Amygdala (tissue), 56 donors: ENCODE measurements at regions not wholly inside any gene's neighbourhood (a gene's known extent, or its start where the extent isn't known, plus 50 kb on each side); places are given as distances from the start of the nearest gene placed in this dataset.

Experiments
- DNase-seq, 56 donors: peaks; one replicate each; lab custom pipeline; 2025; lab: John Stamatoyannopoulos, UW

DNA sequence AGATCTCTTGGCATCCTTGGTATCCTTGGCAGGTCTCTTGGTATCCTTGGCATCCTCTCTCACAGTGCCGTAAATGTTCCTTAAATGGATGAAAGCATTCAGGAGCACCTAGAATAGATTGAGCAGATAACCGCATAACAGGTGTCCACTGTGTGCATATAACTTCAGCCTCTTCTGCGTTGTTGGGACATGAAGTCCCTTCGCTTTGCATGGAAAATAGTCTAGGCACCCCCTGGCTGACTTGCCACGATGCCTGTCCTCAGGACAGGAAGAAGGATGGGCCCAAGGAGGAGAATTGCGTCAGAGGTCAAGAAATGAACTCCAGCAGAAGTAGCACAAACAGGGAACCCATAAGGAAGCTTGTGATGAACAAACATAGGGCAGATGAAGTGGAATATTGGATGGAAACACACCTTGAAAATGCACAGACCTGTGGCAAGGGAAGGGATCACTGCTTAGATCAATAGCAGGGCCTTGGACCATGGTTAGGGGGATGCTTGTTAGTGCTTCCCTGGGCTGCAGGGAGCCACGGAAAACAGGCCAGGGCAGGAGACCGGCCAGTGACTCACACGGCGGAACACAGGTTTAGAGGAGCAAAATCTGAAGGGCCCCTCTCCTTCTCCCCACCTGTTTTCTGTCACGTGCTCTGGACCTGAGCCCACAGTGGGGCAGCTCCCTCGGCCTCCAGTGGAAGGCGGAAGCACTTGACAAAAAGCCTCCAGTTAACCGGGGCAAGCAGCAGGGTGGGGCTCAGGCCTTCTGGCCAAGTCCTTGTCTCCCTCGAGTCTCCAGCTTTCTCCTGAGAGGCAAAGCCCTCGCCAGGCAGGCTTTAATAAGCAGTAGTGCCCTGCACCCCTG, 99.2 kb upstream of the ASAP2 start:
- no peak for DNase-seq

DNA sequence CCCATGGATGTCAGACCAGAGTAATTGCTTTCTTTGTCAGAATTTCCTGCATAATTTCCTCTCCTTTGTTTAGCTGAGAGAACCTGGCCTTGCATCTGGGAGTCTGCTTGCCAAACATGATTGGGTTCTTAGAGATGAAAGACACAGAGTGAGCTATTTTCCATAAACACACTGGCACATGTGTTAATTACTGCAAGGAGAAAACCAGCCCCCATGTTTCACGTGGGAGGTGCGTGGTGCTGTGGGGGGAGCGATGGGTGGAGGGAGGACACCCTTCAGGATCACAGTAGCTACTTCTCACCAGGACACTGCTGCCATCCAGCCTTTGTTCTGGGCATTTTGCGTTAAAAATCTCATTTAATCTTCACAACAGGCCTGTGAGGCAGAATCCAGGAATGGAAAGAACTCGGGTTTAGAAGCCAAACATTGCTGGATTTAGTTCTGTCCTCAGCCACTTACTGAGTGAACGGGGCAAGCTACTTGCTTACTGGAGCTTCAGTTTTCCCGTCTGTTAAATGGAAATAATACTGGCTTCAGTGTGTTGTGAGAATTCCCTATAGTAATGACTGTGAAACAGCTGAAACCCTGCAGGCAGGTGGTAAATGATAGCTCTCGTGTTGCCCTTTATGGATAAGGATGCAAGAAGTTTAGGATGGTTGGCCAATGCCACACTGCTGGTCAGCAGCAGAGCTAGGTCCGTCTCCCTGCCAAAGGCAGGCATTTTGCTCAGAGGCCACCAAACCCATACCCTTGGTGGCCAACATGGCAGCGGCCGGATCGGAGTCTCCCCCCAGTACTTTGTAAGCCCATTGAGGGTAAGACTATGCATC, 100.1 kb upstream of the ASAP2 start:
- peak in 1 of 56 donors; percentile 13 for DNase-seq

DNA sequence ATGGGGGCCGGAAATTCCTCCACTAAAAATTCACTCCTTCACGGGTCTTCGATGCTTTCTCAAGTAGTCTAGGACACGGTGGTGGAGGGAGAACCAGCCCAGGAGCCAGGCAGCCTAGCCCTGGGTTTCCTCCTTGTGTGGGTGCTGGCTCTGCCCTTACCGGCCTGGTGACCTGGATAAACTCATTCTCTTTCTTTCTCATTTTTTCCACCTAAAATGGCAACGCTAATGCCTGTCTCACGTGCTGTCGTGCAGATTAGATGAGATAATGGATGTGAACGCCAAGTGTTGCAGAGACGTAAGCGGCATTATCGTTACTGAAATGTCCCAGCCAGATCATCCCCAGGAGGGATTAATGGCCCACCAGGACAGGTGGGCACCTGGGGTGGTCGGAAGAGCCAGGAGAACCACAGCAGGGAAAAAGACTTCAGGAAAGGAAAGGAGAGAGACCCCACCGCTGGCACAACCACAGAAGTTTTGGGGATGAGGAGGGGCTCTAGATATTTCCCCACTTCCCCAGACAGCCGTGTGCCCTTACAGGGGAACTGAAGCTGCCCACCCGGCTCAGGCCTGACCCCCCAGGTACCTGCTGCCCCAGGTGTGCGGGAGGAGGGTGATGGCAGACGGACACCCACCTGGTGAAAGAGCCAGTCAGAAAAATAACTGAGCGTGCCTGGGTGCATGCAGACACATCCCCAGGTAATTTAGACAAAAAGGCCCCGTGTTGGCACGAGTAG, 100.8 kb upstream of the ASAP2 start:
- DNase-seq = no peak

- no peak for DNase-seq
Observed at GRCh38 chr2:9103663-9104277, 100.3 kb upstream of the MBOAT2 start.

DNA sequence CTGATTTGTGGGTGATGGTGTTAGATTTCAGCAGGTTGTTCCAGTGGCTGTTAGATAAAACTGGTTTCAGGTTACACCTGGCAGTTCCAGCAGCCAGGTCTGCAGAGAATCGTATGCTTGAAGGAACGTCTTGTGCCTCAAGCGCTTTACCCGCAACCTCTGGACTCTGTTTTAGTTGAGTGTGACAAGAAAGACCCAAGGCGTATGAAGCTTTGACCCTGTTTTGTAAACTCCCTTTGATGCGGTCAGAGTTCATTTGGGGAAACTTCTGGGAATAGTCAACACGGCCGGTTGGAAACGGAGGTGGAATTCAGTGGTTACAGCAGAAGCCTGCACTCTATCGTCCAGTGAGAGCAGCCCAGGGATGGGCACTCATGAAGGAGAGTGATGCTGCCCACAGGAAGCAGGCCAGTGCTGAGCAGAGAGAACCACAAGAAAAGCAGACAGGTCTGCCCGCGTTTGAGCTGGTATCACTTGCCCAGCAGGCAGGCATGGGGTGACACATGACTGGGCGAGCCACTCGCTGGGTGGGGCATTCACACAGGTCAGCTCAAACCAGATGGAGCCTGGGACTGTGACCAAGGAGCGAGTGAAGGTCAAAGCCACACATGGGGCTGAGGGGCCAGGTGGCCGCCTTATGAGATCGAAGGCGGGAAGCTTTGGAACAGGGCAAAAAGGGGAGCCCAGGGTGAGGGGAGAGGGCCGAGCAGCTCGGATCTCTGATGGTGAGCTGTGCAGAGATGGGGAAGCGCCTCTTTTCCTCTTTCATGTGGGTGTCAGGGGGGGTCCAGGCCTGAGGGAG, 99.6 kb upstream of the MBOAT2 start:
- no peak for DNase-seq

DNA sequence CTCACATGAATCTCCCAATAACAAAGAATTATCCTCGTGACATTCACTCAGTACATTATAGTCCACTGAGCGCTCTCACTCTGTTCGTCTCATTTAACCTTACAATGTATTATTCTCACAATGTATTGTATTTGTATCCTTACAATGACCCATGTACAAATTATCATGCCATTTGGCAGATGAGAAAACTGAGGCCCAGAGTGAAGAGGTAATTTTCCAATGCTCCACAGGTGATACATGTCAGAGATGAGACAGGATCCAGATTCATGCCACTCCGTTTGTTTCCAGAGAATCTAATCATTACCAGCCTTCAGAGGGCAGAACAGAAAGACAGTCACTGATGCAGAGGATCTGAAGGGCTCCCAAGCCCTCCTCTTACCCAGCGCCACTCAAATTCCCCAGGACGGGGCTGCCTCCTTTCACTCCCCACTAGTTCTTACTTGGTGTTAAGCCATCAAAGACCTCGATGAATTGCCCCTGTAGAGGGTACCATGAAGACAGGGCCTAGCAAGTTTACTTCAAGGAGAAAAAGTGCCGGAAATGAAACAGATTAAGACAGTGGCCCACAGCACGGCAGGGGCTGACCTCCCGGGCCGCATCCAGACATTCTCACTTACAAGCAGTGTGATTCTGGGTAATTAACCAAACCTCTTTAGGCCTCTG, 98.4 kb upstream of the MBOAT2 start:
- DNase-seq = no peak

DNA sequence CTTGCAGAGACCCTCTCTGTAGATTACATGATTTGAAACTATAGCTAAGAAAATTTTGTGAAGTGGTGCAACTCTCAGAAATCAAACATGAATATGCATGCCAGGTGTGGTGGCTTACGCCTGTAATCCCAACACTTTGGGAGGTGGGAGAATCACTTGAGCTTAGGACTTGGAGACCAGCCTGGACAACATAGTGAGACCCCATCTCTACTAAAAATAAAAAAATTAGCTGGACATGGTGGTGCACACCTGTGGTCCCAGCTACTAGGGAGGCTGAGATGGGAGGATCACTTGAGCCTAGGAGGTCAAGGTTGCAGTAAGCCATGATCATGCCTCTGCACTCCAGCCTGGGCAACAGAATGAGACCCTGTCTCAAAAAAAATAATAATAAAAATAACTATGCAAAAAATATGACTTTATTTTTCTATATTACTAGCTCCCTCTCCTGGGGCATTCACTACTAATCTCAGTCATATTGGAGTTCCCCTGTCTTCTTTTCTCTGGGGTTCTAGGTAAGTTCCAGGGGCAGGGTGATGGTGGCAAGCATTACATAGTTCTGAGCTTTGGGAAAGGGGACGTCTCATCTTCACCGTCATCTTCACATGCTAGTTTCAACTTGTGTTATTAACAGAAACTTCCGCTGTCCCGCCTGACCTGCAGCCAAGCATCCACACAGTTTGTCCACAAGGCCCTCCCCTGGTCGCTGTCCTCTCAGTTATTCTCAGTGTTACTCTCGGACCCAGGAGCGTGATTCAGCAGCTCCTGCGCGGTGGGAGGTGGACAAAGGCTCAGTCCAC, 96.8 kb upstream of the MBOAT2 start:
- no peak for DNase-seq

- no peak for DNase-seq
Observed at GRCh38 chr2:9099341-9099751, 95.9 kb upstream of the MBOAT2 start.

DNA sequence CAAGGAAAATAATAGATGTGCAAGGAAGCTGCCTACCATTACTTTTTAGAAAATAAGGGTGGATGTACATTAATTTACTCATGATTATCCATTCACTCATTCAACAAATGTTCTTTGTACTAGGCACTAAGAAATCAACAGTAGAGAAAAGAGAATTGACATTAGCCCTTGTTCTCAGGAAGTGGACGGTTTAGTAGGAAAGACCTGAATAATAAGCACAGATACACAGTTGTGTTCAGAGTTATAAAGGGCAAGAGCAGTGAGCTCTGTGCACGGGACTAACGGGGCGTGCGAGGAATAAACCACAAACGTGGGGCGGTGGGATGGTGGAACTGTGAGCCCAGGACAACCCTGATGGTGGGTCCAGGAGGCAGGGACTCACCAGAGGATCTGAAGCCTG, 94.4 kb upstream of the MBOAT2 start:
- no peak for DNase-seq

DNA sequence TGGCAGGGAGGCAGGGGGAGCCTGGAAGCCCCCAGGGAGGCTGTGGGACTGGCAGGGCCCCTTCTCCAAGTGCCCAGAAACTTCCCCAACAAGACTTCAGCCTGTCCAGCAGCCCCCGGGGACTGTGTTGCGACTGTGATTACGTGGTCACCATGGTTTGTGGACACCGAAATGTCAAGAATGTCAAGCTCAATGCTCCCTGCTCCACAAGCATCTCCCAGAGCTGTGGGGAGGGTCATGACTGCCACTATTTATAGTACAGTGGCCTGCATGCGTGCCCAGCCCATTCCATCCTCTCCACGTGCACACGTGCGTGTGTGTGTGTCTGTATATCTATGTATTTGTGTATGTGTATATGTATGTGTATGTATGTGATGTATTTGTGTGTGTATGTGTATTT, 93.8 kb upstream of the MBOAT2 start:
- DNase-seq = no peak

DNA sequence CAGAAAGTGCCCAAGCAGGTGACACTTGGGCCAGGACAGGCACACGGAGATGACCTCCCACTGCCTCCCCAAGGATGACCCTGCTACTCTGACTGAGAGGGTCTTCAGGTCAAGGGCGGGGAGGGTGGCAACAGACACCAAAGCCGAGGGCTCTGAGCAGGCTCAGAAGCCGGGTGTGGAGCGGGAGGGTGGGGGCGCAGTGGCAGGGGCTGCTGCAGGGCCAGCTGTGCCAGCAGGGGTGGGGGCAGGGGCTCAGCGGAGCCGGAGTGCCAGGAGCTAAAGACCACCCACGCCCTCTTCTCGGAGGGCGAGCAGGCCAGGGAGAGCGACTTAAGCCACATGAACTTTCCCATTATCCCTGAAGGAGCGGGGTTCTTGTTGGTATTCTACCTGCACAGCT, 93.3 kb upstream of the MBOAT2 start:
- DNase-seq = no peak

DNA sequence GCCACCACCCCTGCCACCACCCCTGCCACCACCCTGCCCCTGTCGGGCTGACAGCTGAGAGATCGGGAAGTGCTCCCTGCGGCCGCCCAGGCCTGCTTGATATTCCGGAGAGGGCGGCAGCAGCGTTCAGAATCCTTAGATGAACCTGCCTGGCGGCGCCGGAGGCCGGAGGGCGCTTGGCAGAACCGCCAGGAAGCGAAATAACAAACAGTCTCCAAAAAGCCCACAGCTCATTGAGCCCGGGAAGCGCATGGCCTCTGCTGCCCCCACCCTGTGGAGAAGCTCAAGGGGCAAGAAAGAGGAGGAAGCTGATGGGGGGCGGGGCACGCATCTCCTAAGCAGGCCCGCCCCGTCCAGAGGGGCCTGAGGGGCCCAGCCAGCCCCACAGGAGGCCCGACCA, 92.2 kb upstream of the MBOAT2 start:
- DNase-seq = peak in 42 of 56 donors; percentile 13 to 78 (median 42)

GRCh38 chr2:9095226-9095625, 91.7 kb upstream of the MBOAT2 start:
- no peak for DNase-seq

DNA sequence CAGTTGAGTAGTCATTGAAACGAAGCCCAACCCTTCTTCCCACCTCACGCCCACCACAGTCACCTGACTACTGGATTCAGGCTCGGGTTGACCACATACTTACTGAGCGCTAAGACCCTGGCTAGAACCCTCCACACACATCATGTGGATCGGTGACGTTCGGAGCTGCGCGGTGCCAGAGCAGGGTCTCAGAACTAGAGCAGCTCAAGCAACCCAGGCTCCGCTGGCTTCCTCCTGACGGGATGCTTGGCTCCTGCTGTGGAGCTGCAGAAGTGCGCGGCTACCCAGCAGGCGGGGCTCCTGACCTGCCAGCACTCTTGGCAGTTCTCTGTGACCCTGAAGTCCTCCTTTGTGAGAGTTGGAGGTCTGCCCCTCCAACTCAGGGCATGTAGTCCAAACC, 90.6 kb upstream of the MBOAT2 start:
- peak in 6 of 56 donors; percentile 8 to 57 (median 18) for DNase-seq

DNA sequence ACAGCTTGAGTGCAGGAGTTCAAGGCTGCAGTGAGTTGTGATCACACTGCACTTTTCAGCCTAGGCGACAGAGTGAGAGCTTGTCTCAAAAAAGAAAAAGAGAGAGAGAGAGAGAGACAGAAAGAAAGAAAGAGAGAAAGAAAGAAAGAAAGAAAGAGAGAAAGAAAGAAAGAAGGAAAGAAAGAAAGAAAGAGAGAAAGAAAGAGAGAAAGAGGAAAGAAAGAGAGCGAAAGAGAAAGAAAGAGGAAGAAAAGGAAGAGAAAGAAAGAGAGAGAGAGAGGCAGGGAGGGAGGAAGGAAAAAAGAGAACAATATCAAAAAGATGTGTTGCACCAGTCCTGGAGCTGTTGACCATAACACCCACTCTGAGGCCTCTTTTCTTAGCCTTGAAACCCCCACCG, 89.8 kb upstream of the MBOAT2 start:
- no peak for DNase-seq

- DNase-seq = no peak
Observed at GRCh38 chr2:9092383-9093282, 89.1 kb upstream of the MBOAT2 start.

- no peak for DNase-seq
Observed at GRCh38 chr2:9091811-9092210, 88.3 kb upstream of the MBOAT2 start.
